Calu3 (cell line): ENCODE measurements at regions not wholly inside any gene's neighbourhood (a gene's known extent, or its start where the extent isn't known, plus 50 kb on each side); places are given as distances from the start of the nearest gene placed in this dataset.

Experiments used
- BruUV-seq: library from RNA; stranded (reverse); fragments of 400-500 nt; replicated peaks from 2 replicates; lab custom pipeline; 2021; lab: Mats Ljungman, UMichigan
- CTCF ChIA-PET: fragments of 300-600 bp; sonication (Branson Sonifier 250); formaldehyde crosslinking; loops from one replicate; lab custom pipeline; 2022; ENCODE audit warnings: antibody characterized with exemption; lab: Charles Lee
- DNase-seq: peaks from one replicate; pipeline ENCODE4 v3.0.0; 2022
- H3K27ac Mint-ChIP-seq: one replicate; pipeline ENCODE4 v1.8.0; 2022; ENCODE audit warnings: mixed read lengths; ENCODE audit not compliant: unreplicated experiment
- H3K27me3 Mint-ChIP-seq: one replicate; pipeline ENCODE4 v1.8.0; 2022; ENCODE audit warnings: mixed read lengths; ENCODE audit not compliant: unreplicated experiment
- H3K36me3 Mint-ChIP-seq: one replicate; pipeline ENCODE4 v1.8.0; 2022; ENCODE audit warnings: mild to moderate bottlenecking, moderate library complexity, mixed read lengths; ENCODE audit not compliant: insufficient read depth, unreplicated experiment
- H3K4me1 Mint-ChIP-seq: one replicate; pipeline ENCODE4 v1.8.0; 2022; ENCODE audit warnings: mild to moderate bottlenecking, low read depth, mixed read lengths; ENCODE audit not compliant: unreplicated experiment
- H3K4me3 Mint-ChIP-seq: one replicate; pipeline ENCODE4 v1.8.0; 2022; ENCODE audit warnings: mild to moderate bottlenecking, low read depth, moderate library complexity, mixed read lengths; ENCODE audit not compliant: unreplicated experiment
- H3K9me3 Mint-ChIP-seq: one replicate; pipeline ENCODE4 v1.8.0; 2022; ENCODE audit warnings: low read depth, mixed read lengths; ENCODE audit not compliant: unreplicated experiment
- CTCF ChIP-seq: fragments of 200-600 bp; IDR thresholded peaks from one replicate; pipeline ENCODE4 v1.8.0; 2022; ENCODE audit warnings: antibody characterized with exemption; ENCODE audit not compliant: unreplicated experiment
- intact Hi-C: fragments of 100-400 bp; cut with micrococcal nuclease; formaldehyde crosslinking; loops from one replicate; pipeline ENCODE4 v1.10.0; 2022; ENCODE audit not compliant: unreplicated experiment

- no peak for DNase-seq
- Mint-ChIP-seq H3K27ac (no peak overlapping the region), H3K36me3 (no peaks in the 10 kb centered on the region), H3K9me3 (no peaks in the 10 kb centered on the region), H3K27me3 (peaks cover 28% of the 10 kb centered on the region), H3K4me3 (no peak overlapping the region), H3K4me1 (no peaks in the 10 kb centered on the region)
- no TSS peak for BruUV-seq
- CTCF ChIA-PET, result no interaction called here
- no peak for TF ChIP-seq CTCF
- intact Hi-C loops, result no loop called here
These were observed 161.4 kb upstream of the CST7 start for GRCh38 chr20:24787621-24788020.

GRCh38 chr20:24789877-24790276 is 159.2 kb upstream of the CST7 start:
- no peak for TF ChIP-seq CTCF
- CTCF ChIA-PET, result no interaction called here
- Mint-ChIP-seq H3K27me3 (peaks cover 17% of the 10 kb centered on the region), H3K36me3 (no peaks in the 10 kb centered on the region), H3K9me3 (no peaks in the 10 kb centered on the region), H3K4me3 (no peak overlapping the region), H3K27ac (no peak overlapping the region), H3K4me1 (no peaks in the 10 kb centered on the region)
- DNase-seq, result no peak
- no TSS peak for BruUV-seq
- intact Hi-C loops, result no loop called here

GRCh38 chr20:24790746-24791283 is 158.3 kb upstream of the CST7 start:
- no peak for TF ChIP-seq CTCF
- CTCF ChIA-PET, result interaction anchor here (0.6 kb wide), 1 partner anchor 8 kb away, joined by 3 read pairs; no protein-coding TSS in a partner anchor
- peaks cover 24% of the 10 kb centered on the region for H3K27me3 Mint-ChIP-seq
- H3K9me3 Mint-ChIP-seq, result no peaks in the 10 kb centered on the region
- intact Hi-C loops, result no loop called here
- H3K4me3 Mint-ChIP-seq, result no peak overlapping the region
- no peak for DNase-seq
- H3K4me1 Mint-ChIP-seq, result no peaks in the 10 kb centered on the region
- BruUV-seq, result no TSS peak
- H3K36me3 Mint-ChIP-seq, result no peaks in the 10 kb centered on the region
- no peak overlapping the region for H3K27ac Mint-ChIP-seq

GRCh38 chr20:24791953-24792352 is 157.1 kb upstream of the CST7 start:
- Mint-ChIP-seq H3K27me3 (peaks cover 28% of the 10 kb centered on the region), H3K27ac (no peak overlapping the region), H3K36me3 (no peaks in the 10 kb centered on the region), H3K4me3 (no peak overlapping the region), H3K4me1 (no peaks in the 10 kb centered on the region), H3K9me3 (no peaks in the 10 kb centered on the region)
- TF ChIP-seq CTCF, result no peak
- CTCF ChIA-PET, result no interaction called here
- no TSS peak for BruUV-seq
- intact Hi-C loops, result no loop called here
- no peak for DNase-seq
